HG02973 (cell line): ENCODE measurements at regions not wholly inside any gene's neighbourhood (a gene's known extent, or its start where the extent isn't known, plus 50 kb on each side); places are given as distances from the start of the nearest gene placed in this dataset.
"Not testable (repeated sequence)": the region's sequence is repeated elsewhere in the genome, so short reads cannot be mapped to it uniquely, and the experiment has no call there.

Source experiments
- ATAC-seq: cut with Tn5 transposase; IDR thresholded peaks from one replicate; pipeline ENCODE4 v1.9.1; 2021; ENCODE audit warnings: moderate library complexity; ENCODE audit not compliant: unreplicated experiment

DNA sequence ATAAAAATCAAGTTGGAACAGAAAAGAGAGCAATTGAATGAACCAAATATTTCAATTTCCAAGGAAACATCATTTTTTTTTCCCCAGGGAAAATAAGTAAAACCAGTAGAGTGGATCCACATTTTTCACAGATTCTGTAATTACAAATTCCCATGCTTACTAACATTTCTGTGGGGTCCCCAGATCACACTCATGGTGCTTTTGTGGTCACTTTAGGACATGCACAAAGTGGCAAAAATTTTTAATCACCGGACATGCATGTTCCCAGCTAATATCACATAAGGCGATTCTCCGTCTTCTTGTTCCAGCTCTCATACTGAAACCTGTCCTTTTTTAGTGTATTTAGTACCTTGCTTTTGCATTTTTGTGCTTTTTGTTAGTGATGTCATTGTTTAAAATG lies 748.2 kb upstream of the SLITRK1 start:
- ATAC-seq, result no peak

DNA sequence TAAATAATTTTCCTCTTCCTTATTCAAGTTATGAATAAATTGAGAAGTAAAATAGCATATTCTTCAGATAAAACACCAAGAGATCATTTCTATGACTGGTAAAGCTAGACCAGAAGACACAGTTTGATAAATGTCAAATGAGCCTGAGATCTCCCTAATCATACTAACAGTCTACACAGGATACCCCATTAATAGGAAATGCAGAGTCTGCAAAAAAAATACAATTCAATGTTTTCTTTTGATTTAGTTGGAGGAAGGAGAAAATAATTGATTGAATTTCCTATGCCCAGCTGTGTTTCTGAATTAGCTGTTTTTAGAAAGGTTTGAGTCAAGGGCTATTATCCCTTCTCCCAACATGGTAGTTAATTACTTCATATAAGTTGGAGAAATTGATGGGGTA lies 734.6 kb upstream of the SLITRK1 start:
- ATAC-seq, result no peak

- no peak for ATAC-seq
Observed at GRCh38 chr13:84609716-84610115, 727.4 kb upstream of the SLITRK1 start.

GRCh38 chr13:84607261-84608013 lies 725.2 kb upstream of the SLITRK1 start:
- no peak for ATAC-seq

DNA sequence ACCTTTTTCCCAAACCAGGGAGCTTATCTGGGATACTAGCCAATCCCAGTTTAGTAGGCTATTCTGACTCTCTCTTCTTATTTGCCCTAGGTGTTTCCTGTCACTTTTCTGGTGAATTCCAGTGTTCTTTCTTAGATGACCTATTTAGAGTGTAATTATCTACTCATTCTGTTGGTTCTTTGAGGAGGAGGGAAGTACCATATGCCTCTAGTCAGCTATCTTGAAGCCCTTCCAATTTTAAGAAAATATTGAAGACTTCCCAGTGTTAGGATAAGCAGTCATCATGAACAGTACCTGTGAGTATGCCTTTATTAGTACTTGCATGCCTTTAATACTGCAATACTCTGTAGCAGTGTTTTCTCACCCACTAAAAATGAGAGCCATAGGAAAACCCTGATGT lies 724.3 kb upstream of the SLITRK1 start:
- ATAC-seq, result no peak

- ATAC-seq, result no peak
Observed at GRCh38 chr13:84605927-84606326, 723.7 kb upstream of the SLITRK1 start.

GRCh38 chr13:84591444-84591843 lies 709.2 kb upstream of the SLITRK1 start:
- ATAC-seq, result no peak

DNA sequence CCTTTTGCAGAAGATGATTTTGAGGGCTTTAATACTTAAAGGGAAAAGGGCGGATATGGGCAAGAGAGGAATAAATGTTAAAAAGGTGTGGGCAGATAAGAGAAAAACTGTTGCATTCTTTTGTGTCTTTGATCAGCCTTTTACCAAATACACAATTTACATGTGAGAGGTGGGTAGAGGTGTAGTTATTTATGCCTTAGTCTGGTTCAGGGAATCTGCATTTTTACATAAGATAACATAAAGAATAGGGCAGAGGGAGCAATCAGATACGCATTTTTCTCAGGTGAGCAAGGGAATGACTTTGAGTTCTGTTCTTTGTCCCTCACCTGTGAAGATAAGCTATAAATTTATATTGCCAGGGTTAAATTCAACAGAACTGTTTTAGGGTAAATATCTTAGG lies 708.4 kb upstream of the SLITRK1 start:
- ATAC-seq, result no peak

DNA sequence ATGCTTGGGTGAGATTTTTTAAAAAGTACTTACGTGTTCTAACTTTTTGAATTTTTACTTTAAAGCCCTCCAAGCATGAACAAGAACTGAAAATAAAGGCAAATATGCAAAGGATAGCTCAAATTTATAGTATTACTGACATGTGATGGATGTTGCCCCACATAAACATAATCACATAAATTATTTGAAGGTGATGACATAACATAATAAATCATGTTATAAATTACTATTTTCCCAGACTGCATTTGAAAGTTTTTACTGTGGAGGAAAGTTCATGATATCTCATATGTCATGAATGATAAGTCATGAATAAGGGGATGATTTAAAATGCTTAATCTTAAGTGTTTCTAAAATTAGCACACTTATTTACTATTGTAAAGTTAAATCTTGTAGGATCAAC lies 705.7 kb upstream of the SLITRK1 start:
- ATAC-seq, result no peak

DNA sequence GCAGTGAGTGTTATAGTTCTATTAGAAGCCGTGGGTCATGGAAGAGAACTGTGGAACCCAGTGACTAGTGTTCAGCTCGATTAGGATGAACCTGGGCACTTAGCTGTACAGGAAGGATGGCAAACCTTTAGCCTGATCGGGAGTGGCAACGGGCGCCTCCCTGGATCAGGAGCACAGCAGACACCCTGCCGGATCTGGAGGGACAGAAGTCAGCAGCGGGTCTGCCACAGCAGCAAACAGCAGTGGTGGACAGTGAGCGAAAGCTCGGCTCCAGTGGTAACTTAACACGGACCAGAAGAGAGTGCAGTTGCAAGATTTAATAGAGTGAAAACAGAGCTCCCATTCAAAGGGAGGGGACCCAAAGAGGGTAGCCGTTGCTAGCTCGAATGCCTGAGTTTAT lies 697.6 kb upstream of the SLITRK1 start:
- ATAC-seq, result not testable (repeated sequence)

- ATAC-seq, result no peak
Observed at GRCh38 chr13:84574851-84575250, 692.6 kb upstream of the SLITRK1 start.

- no peak for ATAC-seq
Observed at GRCh38 chr13:84571264-84571663, 689.0 kb upstream of the SLITRK1 start.

GRCh38 chr13:84570831-84571230 lies 688.6 kb upstream of the SLITRK1 start:
- ATAC-seq, result no peak

- no peak for ATAC-seq
Observed at GRCh38 chr13:84569366-84569765, 687.1 kb upstream of the SLITRK1 start.

DNA sequence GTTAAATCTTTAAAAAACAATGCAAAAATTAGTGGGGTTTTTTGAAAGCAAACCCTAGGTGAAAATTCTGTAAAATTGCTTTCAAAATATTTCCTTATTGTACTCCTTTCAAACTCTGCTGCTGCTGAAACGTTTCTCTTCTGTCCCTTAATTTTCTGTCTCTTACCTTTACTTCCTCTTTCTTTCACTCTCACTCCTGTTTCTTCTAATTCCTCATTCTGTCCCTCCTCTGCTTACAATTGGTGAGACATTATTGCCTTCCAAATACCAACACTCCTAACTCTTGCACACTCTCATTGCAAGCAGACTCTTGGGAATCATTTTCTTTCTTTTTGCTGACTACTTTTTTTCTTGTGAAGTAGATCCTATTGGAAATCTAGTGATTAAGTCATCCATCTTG lies 685.6 kb upstream of the SLITRK1 start:
- ATAC-seq, result no peak

- no peak for ATAC-seq
Observed at GRCh38 chr13:84566780-84567179, 684.5 kb upstream of the SLITRK1 start.

- no peak for ATAC-seq
Observed at GRCh38 chr13:84563611-84564010, 681.3 kb upstream of the SLITRK1 start.

GRCh38 chr13:84553227-84553626 lies 671.0 kb upstream of the SLITRK1 start:
- no peak for ATAC-seq

DNA sequence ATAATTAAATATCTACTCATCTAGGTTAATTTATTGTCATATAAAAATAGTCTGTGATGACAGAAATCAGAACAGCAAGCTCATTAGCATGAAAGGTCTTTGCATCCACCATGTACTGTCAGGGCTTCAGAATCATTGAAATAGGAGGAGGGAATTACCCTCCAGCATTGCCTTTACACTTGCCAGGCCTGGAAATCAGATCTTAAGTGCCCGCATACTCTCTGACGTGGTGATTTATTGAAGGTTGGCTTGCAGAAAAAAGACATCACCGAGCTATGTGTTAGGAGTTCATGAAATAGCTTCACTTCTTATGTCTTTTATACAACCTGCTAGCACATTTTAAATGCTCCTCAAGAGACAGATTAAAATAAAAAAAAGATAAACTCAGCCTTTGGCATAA lies 661.7 kb upstream of the SLITRK1 start:
- ATAC-seq, result no peak

DNA sequence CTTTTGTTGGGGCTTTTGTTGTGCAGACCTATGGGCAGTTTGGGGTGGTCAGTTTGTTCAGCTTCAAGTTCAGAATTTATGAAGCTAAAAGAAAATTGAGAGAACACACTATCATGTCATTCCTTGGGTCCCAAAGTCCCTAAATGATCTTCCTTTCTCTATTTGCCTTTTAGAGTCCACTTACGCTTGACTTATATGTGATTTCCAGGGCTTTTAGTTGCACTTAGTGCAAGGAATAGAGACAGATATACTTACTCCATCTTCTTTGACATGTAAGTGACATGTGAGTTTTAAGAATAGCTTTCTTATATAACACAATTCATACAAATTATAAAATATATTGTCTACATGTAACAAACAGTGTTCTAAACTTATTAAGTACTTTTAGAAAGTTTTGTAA lies 660.1 kb upstream of the SLITRK1 start:
- ATAC-seq, result no peak

DNA sequence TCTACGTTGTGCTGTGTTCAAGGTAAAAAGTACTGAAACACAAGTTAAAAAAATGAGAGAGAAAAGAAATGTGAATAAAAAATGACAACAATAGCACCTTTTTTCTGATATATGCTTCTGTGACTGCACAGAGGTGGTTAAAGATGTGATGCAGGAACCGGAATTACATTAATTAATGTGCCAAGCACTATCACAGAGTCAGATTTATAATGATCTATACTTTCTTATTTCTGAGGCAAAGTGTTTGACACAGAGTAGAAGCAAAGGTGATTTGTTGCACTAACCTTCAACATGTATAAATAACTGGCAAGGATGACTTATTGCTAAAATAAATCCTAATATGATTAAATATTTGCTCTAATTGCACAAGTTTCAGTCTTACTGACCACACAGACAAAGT lies 654.6 kb upstream of the SLITRK1 start:
- no peak for ATAC-seq

- no peak for ATAC-seq
Observed at GRCh38 chr13:84528408-84529070, 646.3 kb upstream of the SLITRK1 start.

DNA sequence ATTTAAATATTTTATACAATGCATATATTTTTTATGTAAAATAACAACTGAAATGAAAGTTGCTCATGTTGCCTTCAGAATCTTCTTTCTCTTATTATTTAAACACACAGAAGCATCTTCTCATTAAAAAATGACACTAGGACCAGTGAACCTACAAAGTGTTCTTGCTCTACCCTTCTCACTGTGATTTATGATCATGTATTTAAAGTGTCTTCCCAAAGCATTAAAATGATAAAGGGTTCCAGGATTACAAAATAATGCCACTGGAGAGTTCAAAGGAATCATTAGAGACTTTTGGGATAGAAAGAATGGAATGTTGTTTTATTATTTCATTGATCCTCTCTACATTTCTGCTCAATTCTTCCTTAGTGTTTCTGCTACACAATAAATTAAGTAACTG lies 643.6 kb upstream of the SLITRK1 start:
- ATAC-seq, result no peak
